ENCODE measurements at regions not wholly inside any gene's neighbourhood (a gene's known extent, or its start where the extent isn't known, plus 50 kb on each side); places are given as distances from the start of the nearest gene placed in this dataset.

DNA sequence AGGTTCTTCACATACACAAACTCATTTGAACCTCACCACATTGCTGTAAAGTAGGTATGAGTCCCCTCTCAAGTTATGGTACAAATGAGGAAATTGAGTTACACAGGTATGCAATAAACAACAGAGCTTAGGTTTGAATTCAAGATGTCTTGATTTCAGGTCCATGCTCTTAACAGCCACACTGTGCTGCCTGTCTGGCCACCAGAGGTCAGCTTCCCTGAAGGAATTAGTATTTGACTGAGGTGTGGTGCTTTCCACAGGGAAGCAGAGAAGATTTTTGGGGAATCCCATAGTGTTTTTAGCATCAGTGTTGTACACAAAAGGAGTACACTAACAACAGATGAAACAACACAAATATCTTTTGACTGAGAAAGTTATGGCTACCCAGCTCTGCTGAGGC, 94.4 kb upstream of the ITGA1 start (continued):
- TF ChIP-seq, protein P1, sequence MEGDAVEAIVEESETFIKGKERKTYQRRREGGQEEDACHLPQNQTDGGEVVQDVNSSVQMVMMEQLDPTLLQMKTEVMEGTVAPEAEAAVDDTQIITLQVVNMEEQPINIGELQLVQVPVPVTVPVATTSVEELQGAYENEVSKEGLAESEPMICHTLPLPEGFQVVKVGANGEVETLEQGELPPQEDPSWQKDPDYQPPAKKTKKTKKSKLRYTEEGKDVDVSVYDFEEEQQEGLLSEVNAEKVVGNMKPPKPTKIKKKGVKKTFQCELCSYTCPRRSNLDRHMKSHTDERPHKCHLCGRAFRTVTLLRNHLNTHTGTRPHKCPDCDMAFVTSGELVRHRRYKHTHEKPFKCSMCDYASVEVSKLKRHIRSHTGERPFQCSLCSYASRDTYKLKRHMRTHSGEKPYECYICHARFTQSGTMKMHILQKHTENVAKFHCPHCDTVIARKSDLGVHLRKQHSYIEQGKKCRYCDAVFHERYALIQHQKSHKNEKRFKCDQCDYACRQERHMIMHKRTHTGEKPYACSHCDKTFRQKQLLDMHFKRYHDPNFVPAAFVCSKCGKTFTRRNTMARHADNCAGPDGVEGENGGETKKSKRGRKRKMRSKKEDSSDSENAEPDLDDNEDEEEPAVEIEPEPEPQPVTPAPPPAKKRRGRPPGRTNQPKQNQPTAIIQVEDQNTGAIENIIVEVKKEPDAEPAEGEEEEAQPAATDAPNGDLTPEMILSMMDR (IDR thresholded peaks at IDR 0.05; ENCODE audit: control extremely low read depth in 1 of 3, insufficient read depth in 1 of 3, low read depth in 1 of 3, low read length in 3 of 3) = peak; percentile 63 to 79 (median 64)
- TF ChIP-seq NRF1 (IDR thresholded peaks at IDR 0.05; ENCODE audit: low read depth, low read length) = no peak
- no peak for TF ChIP-seq GABPA (IDR thresholded peaks at IDR 0.05; ENCODE audit: borderline replicate concordance, insufficient read depth, low read length)
- no peak for TF ChIP-seq CEBPB (IDR thresholded peaks at IDR 0.05; ENCODE audit: low read depth, low read length)
- no peak for TF ChIP-seq MAFK (IDR thresholded peaks at IDR 0.05; ENCODE audit: low read depth, low read length)
- TF ChIP-seq, protein P2, sequence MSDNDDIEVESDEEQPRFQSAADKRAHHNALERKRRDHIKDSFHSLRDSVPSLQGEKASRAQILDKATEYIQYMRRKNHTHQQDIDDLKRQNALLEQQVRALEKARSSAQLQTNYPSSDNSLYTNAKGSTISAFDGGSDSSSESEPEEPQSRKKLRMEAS (IDR thresholded peaks at IDR 0.05) = no peak

Measured in H1 (cell line).